Pancreas (tissue), 10 donors: ENCODE measurements at regions not wholly inside any gene's neighbourhood (a gene's known extent, or its start where the extent isn't known, plus 50 kb on each side); places are given as distances from the start of the nearest gene placed in this dataset.

Source experiments
- ATAC-seq, 4 donors: fragments of 200-7000 bp; cut with Tn5 transposase; one replicate each; pipeline versions ENCODE4 v1.8.0 to v1.9.1; 2020; ENCODE audit warnings: mild to moderate bottlenecking in 4 of 4, moderate library complexity in 4 of 4
- DNase-seq, 6 donors: peaks; one replicate each; pipeline ENCODE4 v3.0.0-alpha.2; 2020
- FAIRE-seq: peaks from 2 replicates; lab custom pipeline; 2012; peaks lifted over from hg19 to GRCh38; lab: Jason Lieb, UNC
- H3K27ac ChIP-seq, 4 donors: fragments of 200-600 bp; sonication (generic); 1 replicate in 3 of 4; 2 replicates in 1 of 4; pipeline versions ENCODE4 v1.5.0 to v1.8.0; 2020
- H3K27me3 ChIP-seq, 4 donors: fragments of 200-600 bp; one replicate each; pipeline ENCODE4 v1.8.0; 2021
- H3K36me3 ChIP-seq, 3 donors: fragments of 200-600 bp; sonication (generic) in 1 of 3; one replicate each; pipeline versions ENCODE4 v1.5.0 to v1.8.0; 2020 to 2021
- H3K4me1 ChIP-seq, 3 donors: fragments of 200-600 bp; one replicate each; pipeline ENCODE4 v1.8.0; 2021
- H3K4me3 ChIP-seq, 4 donors: fragments of 200-600 bp; sonication (generic) in 2 of 4; one replicate each; pipeline versions ENCODE4 v1.5.0 to v1.8.0; 2020 to 2021
- H3K9me3 ChIP-seq, 4 donors: fragments of 200-600 bp; one replicate each; pipeline ENCODE4 v1.8.0; 2021
- WGBS, 2 donors: extraction: QIAGEN DNeasy Blood & Tissue Kit; methylation state at CpG; one replicate each; pipeline ENCODE4 v1.1.7; 2013; 5-methylcytosine and 5-hydroxymethylcytosine counted together
- intact Hi-C, 3 donors: fragments of 100-400 bp; cut with DNase I; formaldehyde crosslinking; loops; one replicate each; pipeline versions ENCODE4 v1.11.1 to v1.14.2; 2022
- TF ChIP-seq, protein P1 (sequence below), 4 donors: fragments of 200-600 bp; sonication (generic) in 3 of 4; IDR thresholded peaks; one replicate each; pipeline versions ENCODE4 v1.5.0 to v1.8.0; 2021; ENCODE audit warnings: antibody characterized with exemption in 4 of 4
- donor health status: healthy with polysubstance abuse.
- donor health status: DM: no; HTN: no; CAD: no; lungs with moderate emphysema.
- donor health status: DM: no; HTN: no; CAD: no.
- donor health status: control.
- donor health status: control.
- donor health status: Bipolar disorder and iron deficiency.
- donor health status: DM: yes; HTN: yes; CAD: no.
- donor health status: DM: no; HTN: no; CAD: no.
- donor health status: DM: no; HTN: no; CAD: no.
- donor health status: DM: yes; HTN: yes; CAD: no.

GRCh38 chr12:88401155-88401554 is 179.1 kb downstream of the KITLG start:
- Histone ChIP-seq H3K36me3 (no peaks in the 10 kb centered on the region), H3K4me3 (no peak overlapping the region), H3K4me1 (no peaks in the 10 kb centered on the region), H3K27ac (no peak overlapping the region), H3K9me3 (no peaks in the 10 kb centered on the region), H3K27me3 (no peaks in the 10 kb centered on the region)
- intact Hi-C loops: no loop called here
- TF ChIP-seq, protein P1, sequence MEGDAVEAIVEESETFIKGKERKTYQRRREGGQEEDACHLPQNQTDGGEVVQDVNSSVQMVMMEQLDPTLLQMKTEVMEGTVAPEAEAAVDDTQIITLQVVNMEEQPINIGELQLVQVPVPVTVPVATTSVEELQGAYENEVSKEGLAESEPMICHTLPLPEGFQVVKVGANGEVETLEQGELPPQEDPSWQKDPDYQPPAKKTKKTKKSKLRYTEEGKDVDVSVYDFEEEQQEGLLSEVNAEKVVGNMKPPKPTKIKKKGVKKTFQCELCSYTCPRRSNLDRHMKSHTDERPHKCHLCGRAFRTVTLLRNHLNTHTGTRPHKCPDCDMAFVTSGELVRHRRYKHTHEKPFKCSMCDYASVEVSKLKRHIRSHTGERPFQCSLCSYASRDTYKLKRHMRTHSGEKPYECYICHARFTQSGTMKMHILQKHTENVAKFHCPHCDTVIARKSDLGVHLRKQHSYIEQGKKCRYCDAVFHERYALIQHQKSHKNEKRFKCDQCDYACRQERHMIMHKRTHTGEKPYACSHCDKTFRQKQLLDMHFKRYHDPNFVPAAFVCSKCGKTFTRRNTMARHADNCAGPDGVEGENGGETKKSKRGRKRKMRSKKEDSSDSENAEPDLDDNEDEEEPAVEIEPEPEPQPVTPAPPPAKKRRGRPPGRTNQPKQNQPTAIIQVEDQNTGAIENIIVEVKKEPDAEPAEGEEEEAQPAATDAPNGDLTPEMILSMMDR (IDR thresholded peaks at IDR 0.05): no peak
- no peak for ATAC-seq
- 61 to 67% methylated on average over 2 of the region's 2 CpGs for WGBS, 2 donors
- no peak for DNase-seq
- FAIRE-seq: no peak

DNA sequence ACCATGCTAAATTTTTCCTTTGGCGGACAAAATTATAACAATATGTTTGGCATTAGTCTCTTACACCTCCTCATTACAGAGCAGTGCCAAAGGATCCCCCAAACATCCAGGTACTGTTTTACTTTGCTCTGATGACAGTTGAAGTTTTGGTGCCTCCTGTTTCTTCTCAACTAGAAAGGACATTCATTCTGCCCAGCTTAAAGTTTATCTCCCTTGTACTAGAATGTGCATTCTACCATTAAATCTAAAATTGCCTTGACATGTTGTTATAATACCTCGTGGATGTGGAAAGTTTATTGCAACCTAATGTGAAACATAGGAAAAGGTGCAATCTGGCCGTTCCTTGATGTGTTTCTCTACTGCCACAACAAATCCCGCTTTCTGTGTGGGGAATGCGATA is 173.4 kb downstream of the KITLG start:
- ATAC-seq (no peak), DNase-seq (no peak), FAIRE-seq (no peak)
- H3K27ac ChIP-seq: no peak overlapping the region
- WGBS, 2 donors: 71 to 72% methylated on average over 5 of the region's 5 CpGs
- H3K36me3 ChIP-seq: no peaks in the 10 kb centered on the region
- intact Hi-C loops: no loop called here
- TF ChIP-seq, protein P1 (IDR thresholded peaks at IDR 0.05): no peak
- no peak overlapping the region for H3K4me3 ChIP-seq
- H3K9me3 ChIP-seq: no peaks in the 10 kb centered on the region
- no peaks in the 10 kb centered on the region for H3K27me3 ChIP-seq
- H3K4me1 ChIP-seq: no peaks in the 10 kb centered on the region

DNA sequence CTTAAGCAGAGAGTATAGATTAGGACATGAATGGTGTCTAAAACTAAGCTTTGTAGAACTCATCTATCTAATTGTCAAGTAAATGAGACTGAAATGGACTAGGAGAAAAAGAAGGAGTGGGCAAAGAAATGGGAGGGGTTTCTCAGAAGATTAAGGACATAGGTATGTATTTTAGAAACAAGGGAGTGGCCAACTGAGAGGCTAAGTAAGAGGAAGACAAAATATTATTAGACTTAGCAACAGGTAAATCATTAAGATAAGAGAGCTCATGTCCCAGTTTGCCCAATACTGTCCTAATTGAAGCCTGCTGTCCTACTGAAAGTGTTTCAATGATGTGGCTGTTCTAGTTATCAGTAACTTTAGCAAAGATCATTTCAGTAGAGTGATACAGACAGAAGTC is 171.4 kb downstream of the KITLG start:
- Histone ChIP-seq H3K4me1 (no peaks in the 10 kb centered on the region), H3K9me3 (no peaks in the 10 kb centered on the region), H3K27me3 (no peaks in the 10 kb centered on the region), H3K27ac (no peak overlapping the region), H3K36me3 (no peaks in the 10 kb centered on the region), H3K4me3 (no peak overlapping the region)
- no peak for DNase-seq
- TF ChIP-seq, protein P1 (IDR thresholded peaks at IDR 0.05): no peak
- intact Hi-C loops: no loop called here
- no peak for FAIRE-seq
- no peak for ATAC-seq

- H3K4me1 ChIP-seq: no peaks in the 10 kb centered on the region
- intact Hi-C loops: no loop called here
- H3K9me3 ChIP-seq: no peaks in the 10 kb centered on the region
- ATAC-seq (no peak), FAIRE-seq (no peak), DNase-seq (no peak)
- TF ChIP-seq, protein P1 (IDR thresholded peaks at IDR 0.05): no peak
- WGBS, 2 donors: 82 to 85% methylated on average over 3 of the region's 3 CpGs
- H3K27me3 ChIP-seq: no peaks in the 10 kb centered on the region
- H3K4me3 ChIP-seq: no peak overlapping the region
- no peaks in the 10 kb centered on the region for H3K36me3 ChIP-seq
- no peak overlapping the region for H3K27ac ChIP-seq
Observed at GRCh38 chr12:88409257-88409656, 171.0 kb downstream of the KITLG start.

DNA sequence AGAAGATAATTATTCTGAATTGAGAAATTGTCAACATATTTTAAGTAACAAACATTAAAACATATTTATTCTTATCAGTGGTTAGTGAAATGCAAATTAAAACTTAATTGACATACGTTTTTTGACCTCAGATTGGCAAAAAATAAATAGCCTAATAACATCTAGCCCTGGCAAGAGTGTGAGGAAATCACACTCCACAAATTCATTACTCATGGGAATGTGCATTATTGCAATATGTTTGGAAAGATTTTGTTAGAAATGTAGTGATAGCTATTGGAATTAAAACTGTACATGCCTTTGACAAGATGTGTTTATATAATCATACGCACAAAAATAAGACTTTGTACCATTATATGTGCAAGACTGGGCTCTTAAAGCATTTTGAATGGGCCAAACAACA is 168.6 kb downstream of the KITLG start:
- Histone ChIP-seq H3K4me1 (no peaks in the 10 kb centered on the region), H3K4me3 (no peak overlapping the region), H3K36me3 (no peaks in the 10 kb centered on the region), H3K9me3 (no peaks in the 10 kb centered on the region), H3K27me3 (no peaks in the 10 kb centered on the region), H3K27ac (no peak overlapping the region)
- FAIRE-seq (peak; percentile 53), ATAC-seq (no peak), DNase-seq (no peak)
- intact Hi-C loops: no loop called here
- TF ChIP-seq, protein P1 (IDR thresholded peaks at IDR 0.05): no peak
- WGBS, 2 donors: 68 to 70% methylated on average over 2 of the region's 2 CpGs
